ENCODE measurements at regions not wholly inside any gene's neighbourhood (a gene's known extent, or its start where the extent isn't known, plus 50 kb on each side); places are given as distances from the start of the nearest gene placed in this dataset.

GRCh38 chr14:76672123-76672522, 89.1 kb upstream of the VASH1 start:
- no peak for TF ChIP-seq POLR2A (IDR thresholded peaks at IDR 0.05)
- no peak for TF ChIP-seq POLR2AphosphoS5 (IDR thresholded peaks at IDR 0.05; ENCODE audit: insufficient read depth in 1 of 2, low read depth in 1 of 2)

Data from vagina (tissue), 2 donors.